ENCODE measurements at regions not wholly inside any gene's neighbourhood (a gene's known extent, or its start where the extent isn't known, plus 50 kb on each side); places are given as distances from the start of the nearest gene placed in this dataset.

DNA sequence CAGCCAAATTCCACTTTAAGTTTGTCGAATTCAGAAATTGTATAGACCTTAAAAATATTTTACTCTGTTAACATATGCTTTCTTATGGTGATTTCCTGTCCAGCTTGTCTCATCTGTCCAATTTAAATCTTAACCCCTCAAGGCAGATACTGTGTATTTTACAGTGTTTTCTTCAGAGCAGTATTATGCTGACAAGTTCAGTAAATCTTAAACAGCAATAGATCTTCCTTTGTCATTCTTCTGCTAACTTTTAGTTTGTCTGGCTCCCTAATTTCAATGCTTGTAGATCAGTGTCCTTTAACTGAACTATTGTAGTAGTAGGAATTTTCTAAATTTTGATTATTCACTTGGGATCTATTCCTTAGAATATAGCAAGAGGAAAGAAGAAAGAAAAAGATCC is 52.8 kb upstream of the MEIS1 start:
- no peak for DNase-seq

DNA sequence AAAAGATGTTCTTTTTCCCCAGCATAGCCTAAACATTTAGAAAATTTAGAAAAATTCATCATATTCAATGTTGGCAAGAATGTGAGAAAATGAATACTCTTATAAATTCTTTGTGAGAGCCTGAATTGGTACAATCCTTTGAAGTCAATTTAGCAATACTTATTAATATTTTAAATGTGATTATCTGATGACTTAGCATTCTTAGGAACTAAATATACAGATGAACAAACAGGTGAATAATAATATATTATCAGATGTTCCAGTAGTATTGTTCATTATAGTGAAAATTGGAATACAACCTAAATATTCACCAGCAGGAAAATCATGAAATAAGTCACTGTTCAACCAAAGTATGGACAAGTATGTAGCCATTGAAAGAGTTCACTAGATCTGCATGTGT is 55.5 kb upstream of the MEIS1 start:
- DNase-seq: no peak

DNA sequence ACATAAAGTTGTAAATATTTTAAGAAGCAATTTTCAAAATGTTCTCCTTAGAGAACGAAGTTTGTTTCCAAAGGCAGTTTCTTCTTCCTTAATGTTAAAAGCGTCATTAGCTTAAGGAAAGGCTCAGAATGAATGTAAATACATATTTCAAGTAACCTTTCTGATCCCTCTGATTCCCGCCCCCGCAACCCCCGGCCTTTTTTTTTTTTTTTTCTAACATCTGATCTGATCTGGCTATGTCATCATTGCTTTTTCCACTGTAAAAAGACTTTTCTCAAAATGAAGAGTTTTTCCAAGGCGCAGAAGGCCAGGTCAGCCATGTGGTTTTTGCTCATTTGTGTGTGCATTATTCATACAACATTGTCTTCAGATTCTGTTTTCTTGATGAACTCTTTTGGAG is 57.1 kb upstream of the MEIS1 start:
- DNase-seq: no peak

DNA sequence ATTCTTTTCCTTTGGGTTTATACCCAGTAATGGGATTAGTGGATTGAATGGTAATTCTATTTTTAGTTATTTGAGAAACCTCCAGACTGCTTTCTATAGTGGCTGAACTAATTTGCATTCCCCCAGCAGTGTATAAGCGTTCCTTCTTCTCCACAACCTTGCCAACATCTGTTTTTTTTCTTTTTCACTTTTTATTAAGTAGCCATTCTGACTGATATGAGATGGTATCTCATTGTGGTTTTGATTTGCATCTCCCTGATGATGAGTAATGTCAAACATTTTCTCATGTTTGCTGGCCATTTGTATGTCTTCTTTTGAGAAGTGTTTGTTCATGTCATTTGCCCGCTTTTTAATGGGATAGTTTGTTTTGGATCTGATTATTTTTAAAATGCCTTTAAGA is 64.1 kb upstream of the MEIS1 start:
- DNase-seq: no peak

DNA sequence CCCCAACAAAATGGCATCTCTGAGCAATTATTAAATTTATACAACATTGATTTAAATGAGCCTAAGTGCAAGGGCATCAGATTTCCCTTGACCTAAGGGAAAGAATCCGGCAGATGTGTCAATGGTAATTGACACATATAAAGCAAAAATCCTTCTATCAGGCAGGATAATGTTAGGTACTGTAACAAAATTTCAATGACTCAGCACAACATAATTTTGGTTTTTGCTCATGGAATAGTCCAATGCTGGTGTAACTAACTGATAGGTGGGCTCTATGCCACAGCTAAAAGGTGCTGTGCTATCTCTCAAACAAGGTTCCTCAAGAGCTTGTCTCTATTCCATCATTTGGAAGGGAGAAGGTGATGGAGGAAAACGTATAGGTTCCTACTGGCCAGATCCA is 68.3 kb upstream of the MEIS1 start:
- DNase-seq: no peak

DNA sequence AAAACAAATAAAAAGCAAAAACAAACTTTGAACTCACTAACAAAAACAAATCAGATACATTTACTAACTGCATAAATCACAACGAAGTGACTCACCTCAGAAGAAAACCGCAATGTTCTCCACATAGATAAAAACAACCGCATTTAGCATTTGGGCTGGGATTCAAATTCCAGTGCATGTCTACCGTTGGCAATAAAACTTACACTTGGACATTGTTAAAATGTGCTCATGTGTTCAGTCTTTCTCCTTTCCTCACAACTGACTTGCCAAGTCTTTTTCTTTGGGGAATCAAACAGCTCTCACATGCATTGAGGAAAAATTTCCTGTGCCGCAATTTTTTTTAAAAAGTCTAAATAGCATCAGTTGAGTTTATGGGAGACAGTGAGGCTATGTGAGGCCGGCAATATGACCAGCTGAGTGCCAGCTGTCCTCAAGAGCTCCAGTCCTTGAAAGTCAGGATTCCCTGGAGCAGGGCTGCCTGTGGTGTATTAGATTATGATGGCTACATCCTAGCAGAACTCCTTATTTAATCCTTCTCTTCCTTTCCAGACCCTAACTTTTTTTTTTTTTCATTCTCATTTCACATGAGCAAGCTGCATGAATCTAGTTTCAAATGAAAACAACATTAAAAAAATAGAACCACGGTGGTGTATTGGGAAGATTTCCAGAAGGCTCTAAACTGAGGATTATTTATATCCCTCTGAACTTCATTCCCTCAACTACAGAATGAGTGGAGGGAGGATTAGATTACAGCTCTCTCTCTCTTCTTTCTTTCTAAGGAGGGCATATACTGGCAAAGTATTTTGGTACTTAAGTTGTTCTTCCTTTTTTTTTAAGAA is 70.2 kb upstream of the MEIS1 start:
- no peak for DNase-seq

DNA sequence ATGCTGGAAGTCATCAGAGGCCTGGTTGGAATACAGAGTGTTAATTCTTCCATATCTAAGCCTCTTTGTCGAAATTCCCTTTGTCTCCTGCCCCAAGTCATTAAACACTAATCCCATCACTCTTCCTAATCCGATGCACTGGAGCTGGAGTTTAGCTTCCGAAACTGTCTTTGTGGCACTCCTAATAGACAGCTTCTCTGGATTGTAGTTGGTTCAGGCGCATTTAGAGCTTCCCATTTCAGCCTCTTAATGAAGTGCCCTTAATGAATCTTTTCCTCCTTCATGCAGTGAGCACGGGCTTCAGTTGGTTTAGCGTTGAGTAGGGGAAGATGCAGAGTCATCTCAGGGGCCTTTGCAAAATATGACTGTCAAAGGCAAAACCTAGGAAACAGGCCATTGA is 72.2 kb upstream of the MEIS1 start:
- DNase-seq: no peak

DNA sequence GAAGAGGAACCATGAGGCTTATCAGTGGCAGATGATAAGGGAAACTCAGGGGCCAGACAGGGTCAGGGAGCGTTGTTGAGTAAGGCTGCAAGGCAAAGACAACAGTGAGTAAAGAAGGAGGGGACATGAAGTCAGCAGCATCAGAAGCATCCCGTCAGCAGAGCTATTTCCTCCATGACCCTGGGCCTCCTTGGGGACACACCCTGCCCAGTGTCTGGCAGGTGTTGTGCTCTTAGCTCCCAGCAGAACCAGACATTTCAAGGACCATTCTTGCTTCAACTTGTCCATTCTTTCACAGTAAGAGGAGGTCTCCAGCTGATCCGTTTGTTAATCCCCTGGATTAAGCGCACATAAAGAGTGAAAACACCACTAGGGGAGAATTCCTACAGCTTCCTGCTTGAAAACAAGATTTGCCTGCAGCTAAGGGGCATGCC is 88.7 kb upstream of the MEIS1 start:
- DNase-seq: no peak

DNA sequence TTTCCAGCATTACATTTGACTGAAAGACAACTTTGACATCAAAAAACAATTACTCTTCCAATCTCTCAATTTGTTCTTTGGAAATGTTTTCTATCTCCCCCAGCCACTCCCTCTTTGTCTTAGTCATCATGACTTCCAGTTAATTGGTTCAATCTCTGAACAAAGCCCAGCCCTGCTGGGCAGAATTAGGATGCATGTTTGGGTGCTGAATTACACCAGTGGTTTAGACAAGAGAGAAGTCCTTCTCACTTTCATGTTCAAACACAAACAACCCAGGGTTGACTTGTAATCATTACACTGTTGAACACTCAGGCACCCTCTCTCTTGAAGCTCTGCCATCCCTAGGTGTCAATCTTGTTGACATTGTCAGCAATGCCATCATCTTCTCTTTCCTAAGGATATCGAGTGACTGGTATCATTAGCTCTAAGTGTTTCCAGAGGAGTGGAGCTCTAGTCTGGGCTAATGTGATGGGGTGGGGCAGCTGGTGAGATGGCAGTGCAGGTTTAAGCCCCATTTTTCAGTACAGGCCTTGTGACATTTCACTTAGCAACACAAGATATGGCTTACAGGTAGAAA is 90.8 kb upstream of the MEIS1 start:
- DNase-seq: no peak

DNA sequence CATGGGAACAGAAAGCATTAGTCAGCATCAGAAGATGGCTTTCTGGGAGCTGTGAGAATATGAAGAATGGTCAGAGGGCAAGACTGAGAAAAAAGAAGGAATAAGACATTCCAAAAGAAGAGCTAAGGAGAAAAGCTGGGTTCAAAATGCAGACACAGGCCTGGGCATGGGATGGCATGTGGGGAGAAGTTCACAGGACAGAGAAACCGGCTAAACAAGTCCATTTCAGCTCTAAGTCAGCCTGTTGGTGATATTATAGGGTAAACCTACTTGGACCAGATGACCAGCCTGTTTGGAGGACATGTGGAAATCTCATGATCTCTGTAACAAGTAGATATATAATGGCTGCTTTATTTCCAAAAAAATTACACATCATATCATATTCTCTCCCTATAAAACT is 91.7 kb upstream of the MEIS1 start:
- no peak for DNase-seq

DNA sequence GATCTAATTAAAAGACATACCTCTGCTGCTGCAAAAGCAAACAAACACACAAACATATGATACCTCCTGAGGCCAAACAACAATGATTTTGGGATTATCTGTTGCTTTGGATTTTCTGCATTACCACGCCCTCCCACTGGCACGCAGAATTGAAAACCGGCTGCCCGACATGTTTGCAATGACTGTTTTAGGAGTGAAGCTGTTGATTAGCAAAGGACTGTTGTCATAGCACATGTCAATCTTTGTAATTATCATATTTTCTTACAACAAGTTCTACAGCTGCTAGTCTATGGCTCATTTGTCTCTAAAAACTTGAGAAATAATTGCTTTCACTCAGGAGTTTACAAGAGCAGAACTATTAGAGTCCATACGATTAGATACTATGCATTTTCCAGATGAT is 94.4 kb upstream of the MEIS1 start:
- no peak for DNase-seq

DNA sequence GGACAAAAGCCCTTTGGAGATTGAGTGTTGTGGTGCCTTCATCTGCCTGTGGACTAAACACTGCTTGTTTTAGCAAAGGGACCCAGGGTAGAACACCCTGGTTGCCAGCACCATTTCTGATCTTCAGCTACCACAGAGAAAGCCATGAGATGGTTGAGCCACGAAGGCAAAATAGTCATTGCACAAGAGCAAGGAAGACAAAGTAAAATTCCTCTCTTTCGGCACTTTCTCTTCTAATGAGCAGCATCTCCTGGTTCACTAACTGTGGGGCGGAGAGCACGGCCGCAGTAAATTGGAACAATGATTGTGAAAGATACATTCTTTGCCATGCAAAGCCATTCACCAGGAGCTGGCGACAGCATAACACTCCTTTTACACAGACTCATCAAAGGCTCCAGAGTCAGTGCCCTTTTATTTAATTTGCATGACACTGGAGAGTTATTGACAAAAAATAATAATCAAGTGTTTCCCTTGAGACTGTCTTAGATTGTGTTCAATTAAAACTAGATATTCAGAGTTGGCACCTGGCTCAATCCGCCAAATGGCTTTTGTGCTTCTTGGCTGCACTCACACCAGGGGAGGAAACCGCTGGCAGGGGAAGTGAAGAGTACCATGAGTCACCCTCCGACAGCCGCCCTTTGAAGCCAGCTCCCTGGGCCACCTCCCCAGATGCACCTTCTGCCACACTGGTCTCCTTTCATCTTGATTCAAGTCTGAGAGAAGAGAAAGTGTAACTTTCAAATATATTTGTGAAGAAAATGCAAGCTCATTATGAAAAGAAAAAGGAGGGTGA is 100.5 kb upstream of the MEIS1 start:
- DNase-seq: peak; percentile 10 to 35

DNA sequence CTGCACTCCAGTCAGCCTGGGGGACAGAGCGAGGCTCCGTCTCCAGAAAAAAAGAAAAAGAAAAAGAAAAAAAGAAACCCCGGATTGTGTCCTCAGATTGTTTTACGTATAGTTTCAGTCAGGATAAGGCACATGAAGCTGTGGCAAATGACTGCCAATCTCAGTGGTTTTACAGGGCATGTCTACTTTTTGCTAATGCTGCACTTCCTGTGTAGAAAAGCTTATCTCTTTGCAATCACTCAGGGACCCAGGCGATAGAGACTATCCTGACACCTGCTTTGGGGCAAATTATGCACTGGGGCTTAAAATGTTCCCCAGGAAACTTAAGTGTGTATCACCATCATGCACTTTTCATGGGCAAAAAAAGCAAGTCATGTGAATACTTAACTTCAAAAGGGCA is 103.7 kb upstream of the MEIS1 start:
- DNase-seq: no peak

DNA sequence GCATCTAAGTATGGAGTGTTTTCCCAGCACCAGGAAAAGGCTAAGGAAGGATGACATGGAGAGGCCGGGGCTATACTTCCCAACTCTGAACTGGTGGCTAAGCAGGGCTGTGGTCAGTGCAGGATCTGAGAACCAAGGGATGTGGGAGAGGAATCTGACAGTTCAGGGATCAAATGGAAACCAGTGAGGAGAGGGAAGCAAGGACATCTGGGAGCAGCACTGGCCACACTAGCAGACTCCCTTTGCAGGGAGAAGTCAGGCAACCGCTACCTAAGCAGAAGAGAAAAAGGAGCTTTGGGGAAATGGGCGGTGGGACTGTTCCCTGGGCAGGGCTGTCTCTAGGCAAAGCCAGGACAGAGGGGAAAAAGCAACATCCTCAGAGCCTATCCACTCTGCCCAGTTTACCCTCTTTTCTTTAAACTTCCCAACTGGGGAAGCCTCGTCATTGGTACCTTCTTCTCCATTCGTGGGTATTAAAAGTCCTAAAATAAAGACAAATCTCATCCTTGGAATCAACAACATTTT is 105.8 kb upstream of the MEIS1 start:
- no peak for DNase-seq

DNA sequence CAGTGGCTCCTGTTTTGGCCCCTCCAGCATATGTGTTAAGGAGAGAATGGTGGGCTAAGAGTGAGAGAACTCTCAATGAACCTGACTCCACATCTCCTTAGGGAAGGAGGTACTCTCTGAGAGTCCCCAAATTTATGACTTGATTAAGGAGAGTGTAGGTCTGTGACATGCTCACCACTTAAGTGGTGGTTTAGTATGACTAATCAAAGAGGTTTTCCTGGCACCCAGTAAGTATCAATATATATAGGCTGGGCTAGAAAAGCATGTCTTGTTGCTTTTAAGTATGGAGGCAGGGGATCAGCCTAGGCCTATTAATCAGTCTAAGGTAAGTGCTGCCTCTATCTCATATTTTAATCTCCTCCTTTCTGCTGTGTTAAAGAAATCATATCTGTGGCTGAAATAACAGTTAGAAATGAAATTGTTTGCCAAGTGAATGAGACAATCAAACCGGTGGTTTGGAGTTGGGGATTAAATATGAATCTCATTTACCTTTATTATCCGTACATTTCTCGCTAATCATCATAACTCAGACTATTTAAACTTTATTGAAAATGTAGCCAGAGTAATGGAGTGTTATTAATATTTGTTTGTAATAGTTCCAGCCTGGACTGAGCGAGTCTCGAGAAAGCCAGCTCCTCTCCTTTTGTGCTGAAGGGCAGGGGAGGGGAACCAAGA is 107.7 kb upstream of the MEIS1 start:
- no peak for DNase-seq

DNA sequence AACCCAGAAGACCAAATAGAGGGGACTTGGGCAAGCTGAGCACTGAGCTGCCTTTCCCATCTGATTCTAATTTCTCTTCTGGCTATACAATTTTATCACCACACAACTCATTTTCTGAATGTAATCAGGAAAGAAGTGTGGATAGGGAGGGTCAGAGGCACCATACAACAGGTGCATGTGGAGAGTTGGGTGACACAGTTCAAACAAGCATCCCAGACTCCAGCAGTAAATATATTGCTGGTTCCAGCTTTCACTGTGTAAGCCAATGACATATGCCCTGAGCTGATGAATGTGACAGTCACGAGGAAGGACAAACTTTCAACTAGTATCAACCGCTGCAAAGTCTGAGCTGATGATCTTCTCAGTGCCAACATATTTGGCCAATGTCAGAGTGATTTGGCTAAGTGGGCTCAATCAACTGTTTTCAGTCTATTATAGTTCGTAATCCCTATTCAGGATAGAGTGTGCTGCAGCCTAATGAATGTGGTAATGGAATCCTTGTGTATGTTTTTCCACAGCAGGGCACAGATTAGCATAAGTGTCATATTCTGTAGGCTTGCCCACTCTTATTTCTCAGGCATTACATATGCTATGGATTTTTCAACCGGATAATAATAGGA is 109.9 kb upstream of the MEIS1 start:
- DNase-seq: peak; percentile 10 to 38

DNA sequence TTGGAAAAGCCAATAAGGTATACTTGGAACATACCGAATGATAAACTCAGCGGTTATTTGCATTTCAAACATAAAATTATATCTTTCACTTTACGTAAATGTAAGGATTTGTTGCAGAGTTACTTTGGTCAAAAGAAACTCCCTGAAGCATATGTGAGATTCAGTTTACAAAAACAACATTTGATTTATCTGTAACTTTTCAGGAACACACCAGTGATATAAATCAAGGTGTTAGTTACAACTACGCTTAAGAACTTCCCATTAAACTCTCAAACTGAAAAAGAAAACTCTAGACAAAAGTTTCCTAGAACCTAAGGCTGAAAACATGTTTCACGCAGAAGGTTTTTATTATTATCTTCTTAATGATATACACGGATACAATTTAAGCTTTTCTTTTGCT is 110.6 kb upstream of the MEIS1 start:
- DNase-seq: no peak

DNA sequence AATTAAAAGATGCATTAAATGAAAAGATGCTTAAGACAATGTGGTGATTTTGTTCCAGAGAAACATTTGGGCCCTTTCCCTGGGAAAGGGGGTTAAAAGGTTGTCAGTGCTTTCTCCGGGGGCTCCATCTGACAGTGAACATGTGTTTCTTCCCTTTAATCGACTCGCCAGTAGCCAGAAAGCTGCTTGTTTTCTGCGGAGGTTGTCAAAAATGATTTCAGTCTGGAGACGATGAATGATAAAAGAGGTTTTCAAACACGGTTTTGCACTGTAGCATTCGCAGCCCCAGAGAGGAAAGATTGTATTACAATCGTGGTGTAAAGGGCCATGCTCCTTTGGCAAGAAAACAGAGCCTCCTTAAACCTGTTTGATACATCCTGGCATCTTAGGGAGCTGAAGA is 111.5 kb upstream of the MEIS1 start:
- no peak for DNase-seq

DNA sequence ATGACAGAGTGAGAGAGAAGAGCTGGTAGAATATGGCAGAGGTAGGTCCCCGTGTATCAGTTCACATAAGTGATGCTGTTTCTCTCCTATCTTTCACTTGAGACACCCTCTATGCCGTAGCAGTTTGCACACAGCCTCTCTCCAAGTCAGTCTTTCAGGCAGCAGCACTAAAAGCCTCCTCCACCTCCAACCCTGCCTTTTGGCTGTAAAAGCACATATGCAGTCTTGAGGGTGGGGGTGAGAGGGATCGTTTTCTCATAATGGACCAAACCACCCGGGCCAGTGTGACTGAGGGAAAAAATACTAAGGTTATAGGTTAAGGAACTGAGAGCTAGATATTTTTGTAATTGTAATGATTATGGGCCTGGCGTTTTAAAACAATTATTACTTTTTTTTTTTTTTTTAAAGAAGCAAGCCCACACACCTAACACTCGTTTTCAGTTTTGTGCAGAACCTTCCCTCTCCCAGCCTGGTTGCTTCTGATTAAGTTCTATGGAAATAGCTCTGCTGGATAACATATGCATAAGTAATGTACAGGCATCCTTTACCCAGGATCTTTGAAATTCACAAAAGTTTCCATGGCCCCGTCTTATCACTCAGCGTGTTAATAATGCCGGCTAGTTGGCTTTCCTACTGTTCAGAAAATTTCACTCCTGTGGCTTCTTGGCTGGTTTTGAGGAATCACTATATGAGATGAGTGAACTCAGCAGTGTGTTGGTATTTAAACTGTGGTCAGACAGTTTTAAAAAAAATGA is 112.2 kb upstream of the MEIS1 start:
- DNase-seq: no peak

DNA sequence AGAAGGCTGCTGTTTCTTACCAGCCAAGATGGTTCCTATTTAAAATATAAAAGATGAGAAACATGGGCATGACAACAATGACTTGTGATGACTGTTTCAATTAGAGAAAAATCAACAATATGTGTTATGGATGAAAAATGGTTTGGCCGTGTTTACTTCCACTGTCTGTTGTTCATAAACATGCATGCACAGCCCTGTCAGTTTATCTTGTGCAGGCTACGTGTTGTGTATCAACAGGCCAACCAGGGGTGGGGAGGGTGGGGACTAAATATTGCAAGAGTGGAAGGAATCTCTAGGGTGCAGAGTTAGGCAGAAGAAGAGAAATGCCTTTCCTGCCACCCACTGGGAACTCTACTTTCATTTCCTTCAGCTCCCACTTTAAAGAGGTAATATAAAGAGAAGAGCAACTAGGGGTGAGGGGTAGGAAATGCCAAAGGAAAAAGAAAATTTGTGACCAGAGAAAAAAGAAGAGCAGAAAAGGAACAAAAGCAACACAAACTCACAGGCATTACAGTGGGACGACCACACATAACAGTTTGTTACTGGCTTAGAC is 116.8 kb upstream of the MEIS1 start:
- no peak for DNase-seq

DNA sequence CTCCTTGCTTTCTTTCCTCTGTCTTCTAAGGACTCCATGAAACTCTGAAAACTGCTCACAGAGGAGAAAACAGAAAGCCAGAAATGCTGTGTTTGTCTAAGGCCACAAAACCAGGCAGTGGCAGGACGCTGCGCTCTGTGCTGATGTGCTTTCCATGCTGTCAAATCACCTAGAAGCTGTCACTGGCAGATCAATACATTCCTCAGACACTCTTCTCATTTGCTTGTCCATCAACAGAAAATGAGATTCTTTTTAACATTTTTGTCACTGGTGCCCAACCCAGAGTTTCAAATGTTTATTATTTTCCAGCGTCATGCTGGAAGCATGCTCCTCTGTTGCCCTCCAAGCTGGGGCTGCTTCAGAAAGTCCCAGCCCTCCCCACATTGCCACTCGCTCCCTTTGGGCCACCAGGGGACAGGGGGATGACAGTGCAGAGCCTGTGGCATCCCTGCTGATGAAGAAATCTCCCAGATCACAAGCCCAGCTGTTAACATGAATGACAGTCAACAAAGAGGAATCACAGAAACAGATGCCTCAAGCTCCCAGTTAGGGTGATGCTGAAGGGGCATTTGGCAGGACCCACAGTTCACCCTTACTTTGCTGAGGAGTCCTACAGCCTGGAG is 117.5 kb upstream of the MEIS1 start:
- no peak for DNase-seq
